HEK293T (cell line): ENCODE measurements at regions not wholly inside any gene's neighbourhood (a gene's known extent, or its start where the extent isn't known, plus 50 kb on each side); places are given as distances from the start of the nearest gene placed in this dataset.

Experiments used
- ELF4 ChIP-seq: fragments of 450-650 bp; IDR thresholded peaks from 2 replicates; pipeline ENCODE4 v1.6.1; 2017; ENCODE audit warnings: antibody characterized with exemption
- FOXA1 ChIP-seq: fragments of 450-650 bp; IDR thresholded peaks from 2 replicates; pipeline ENCODE4 v1.6.1; 2016; ENCODE audit warnings: mild to moderate bottlenecking
- TARDBP ChIP-seq: fragments of 450-650 bp; IDR thresholded peaks from 2 replicates; pipeline ENCODE4 v1.6.1; 2016

- TF ChIP-seq FOXA1 (no peak), ELF4 (no peak), TARDBP (no peak)
These were observed 240.4 kb downstream of the PRL start for GRCh38 chr6:22056398-22056797.
